ENCODE measurements at regions not wholly inside any gene's neighbourhood (a gene's known extent, or its start where the extent isn't known, plus 50 kb on each side); places are given as distances from the start of the nearest gene placed in this dataset.
"Not testable (repeated sequence)": the region's sequence is repeated elsewhere in the genome, so short reads cannot be mapped to it uniquely, and the experiment has no call there.

DNA sequence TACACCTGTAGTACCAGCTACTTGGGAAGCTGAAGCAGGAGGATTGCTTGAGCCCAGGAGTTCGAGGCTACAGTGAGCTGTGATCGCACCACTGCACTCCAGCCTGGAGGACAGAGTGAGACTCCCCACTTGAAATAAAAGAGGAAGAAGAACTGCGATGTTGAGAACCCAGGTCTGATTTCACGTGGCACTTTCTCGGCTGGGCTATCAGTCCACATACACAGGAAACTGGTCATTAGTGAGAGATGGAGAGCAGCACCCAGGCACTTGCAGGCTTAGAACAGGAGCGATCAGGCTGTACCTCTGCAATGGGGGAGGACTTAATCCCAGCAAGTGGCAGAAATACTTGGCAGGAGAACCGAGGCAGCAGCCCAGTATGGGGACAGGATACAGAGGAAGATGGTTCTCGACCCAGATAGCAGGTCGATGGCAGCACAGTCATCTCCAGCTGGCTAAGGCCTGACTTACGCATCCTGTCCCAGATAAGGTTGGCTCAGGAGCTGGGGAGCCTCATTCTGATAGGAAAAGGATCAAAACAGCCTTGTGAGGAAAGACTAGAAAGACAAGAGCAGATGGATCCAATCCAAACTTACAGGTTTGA lies 487.7 kb upstream of the AUTS2 start:
- no peak for DNase-seq (ENCODE audit: low read depth)
- TF ChIP-seq, protein P1, sequence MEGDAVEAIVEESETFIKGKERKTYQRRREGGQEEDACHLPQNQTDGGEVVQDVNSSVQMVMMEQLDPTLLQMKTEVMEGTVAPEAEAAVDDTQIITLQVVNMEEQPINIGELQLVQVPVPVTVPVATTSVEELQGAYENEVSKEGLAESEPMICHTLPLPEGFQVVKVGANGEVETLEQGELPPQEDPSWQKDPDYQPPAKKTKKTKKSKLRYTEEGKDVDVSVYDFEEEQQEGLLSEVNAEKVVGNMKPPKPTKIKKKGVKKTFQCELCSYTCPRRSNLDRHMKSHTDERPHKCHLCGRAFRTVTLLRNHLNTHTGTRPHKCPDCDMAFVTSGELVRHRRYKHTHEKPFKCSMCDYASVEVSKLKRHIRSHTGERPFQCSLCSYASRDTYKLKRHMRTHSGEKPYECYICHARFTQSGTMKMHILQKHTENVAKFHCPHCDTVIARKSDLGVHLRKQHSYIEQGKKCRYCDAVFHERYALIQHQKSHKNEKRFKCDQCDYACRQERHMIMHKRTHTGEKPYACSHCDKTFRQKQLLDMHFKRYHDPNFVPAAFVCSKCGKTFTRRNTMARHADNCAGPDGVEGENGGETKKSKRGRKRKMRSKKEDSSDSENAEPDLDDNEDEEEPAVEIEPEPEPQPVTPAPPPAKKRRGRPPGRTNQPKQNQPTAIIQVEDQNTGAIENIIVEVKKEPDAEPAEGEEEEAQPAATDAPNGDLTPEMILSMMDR (IDR thresholded peaks at IDR 0.05; ENCODE audit: control insufficient read depth, extremely low read depth, insufficient read depth), result no peak
- H3K4me3 ChIP-seq (ENCODE audit: low read depth, low read length), result no peak overlapping the region

DNA sequence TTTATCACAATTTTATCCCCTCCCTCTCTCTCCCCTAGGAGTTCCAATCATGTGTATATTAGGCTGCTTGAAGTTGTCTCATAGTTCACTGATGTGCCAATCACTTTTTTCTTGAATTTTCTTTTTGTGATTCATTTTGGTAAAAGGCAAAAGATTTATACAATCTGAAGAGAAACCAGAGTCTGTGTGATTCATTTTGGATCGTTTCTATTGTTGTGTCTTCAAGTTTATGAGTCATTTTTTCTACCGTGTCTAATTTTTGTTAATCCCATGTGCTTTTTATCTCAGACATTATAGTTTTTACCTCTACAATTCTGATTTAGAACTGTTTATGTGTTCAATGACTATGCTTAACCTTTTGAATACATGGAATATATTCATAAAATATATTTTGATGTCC lies 483.9 kb upstream of the AUTS2 start:
- H3K4me3 ChIP-seq (ENCODE audit: low read depth, low read length), result no peak overlapping the region
- TF ChIP-seq, protein P1 (IDR thresholded peaks at IDR 0.05; ENCODE audit: control insufficient read depth, extremely low read depth, insufficient read depth), result no peak
- DNase-seq (ENCODE audit: low read depth), result no peak

DNA sequence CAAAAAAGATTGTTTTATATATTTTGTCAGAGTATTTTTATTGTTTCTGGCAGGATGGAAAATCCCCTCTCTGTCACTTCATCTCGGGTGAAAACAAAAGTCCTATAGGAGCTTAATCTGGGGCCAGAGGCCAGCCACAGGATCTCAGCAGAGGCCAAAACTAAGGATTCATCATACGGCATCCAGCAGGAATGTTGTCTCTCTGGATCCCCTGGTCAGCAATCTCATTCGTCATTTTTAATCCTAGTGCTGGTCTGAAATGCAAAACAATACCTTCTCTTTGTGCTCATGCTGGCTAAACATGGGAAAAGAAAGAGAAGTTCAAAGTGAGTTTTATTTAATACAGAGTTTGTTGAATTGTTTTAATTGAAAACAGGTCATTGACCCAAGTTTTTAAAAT lies 482.5 kb upstream of the AUTS2 start:
- DNase-seq (ENCODE audit: low read depth), result no peak
- TF ChIP-seq, protein P1 (IDR thresholded peaks at IDR 0.05; ENCODE audit: control insufficient read depth, extremely low read depth, insufficient read depth), result no peak
- H3K4me3 ChIP-seq (ENCODE audit: low read depth, low read length), result no peak overlapping the region

DNA sequence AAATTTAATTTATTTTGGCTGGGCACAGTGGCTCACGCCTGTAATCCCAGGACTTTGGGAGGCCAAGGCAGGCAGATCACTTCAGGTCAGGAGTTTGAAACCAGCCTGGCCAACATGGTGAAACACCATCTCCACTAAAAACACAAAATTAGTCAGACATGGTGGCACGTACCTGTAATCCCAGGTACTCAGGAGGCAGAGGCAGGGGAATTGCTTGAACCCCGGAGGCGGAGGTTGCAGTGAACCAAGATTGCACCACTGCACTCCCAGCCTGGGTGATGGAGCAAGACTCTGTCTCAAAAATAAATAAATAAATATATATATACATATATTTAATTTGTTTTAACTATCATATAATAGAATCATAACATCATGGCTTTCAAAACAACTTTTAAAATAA lies 482.1 kb upstream of the AUTS2 start:
- DNase-seq (ENCODE audit: low read depth); H3K4me3 ChIP-seq (ENCODE audit: low read depth, low read length): not testable (repeated sequence)

DNA sequence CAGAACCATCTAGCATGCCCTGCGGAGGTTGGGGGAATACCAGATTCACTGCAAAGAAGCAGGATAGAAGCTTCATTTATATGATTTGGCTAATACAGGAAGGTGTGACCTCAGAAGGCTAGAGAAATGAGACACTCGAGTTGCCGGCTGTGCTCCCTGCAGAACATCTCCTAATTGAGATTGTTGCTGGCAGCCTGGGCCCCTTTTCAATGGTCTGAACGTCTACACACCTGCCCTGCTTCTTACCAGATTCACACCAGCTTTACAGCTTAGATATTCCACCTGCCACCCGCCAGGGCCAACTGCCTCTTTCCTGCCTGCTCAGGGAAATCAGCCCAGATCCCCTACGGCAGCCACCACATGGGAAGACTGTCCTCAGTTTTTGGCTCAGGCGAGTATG lies 475.3 kb upstream of the AUTS2 start:
- no peak overlapping the region for H3K4me3 ChIP-seq (ENCODE audit: low read depth, low read length)
- DNase-seq (ENCODE audit: low read depth), result no peak

DNA sequence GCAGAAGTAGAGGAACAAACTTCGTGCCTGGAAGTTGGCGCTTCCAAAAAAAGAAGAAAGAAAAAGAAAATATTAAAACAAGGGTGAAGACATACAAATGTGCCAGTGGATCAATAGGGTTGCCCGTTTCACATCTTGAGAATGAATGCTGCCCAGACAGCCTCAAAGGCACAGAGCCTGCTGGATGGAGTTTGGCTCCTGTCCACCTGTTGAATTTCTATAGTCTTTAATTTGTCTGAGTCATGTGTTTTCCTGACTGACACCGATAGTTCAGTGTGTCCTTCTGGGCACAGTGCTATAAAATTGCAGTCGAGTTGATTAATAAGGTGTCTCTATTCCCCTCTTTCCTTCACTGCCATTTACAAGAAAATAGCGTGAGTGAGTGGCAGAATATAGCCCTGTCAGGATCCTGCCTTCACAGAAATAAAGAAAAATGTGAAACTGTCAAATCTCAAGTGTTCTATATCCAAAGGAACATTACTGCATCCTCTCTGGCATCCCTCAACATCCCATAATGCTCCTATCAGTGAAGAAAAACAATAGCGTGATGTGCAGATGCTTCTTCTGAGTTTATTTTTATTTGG lies 471.3 kb upstream of the AUTS2 start:
- H3K4me3 ChIP-seq (ENCODE audit: low read depth, low read length), result no peak overlapping the region
- TF ChIP-seq, protein P1 (IDR thresholded peaks at IDR 0.05; ENCODE audit: control insufficient read depth, extremely low read depth, insufficient read depth), result no peak
- DNase-seq (ENCODE audit: low read depth), result no peak

More for the DNA sequence above, 475.3 kb upstream of the AUTS2 start:
- TF ChIP-seq, protein P1 (IDR thresholded peaks at IDR 0.05; ENCODE audit: control insufficient read depth, extremely low read depth, insufficient read depth), result no peak

DNA sequence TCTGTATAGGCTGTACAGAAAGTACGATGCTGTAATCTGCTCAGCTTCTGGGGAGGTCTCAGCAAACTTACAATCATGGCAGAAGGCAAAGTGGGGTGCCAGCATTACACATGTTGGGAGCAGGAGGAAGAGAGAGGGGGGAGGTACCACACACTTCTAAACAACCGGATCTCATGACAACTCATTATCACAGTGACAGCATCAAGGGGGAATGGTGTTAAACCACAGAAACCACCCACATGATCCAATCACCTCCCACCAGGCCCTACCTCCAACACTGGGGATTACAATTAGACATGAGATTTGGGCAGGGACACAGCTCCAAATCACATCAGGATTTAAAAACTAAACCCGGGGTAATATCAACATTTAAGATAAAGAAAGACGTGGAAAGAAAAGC lies 468.8 kb upstream of the AUTS2 start:
- TF ChIP-seq, protein P1 (IDR thresholded peaks at IDR 0.05; ENCODE audit: control insufficient read depth, extremely low read depth, insufficient read depth), result no peak
- no peak overlapping the region for H3K4me3 ChIP-seq (ENCODE audit: low read depth, low read length)
- no peak for DNase-seq (ENCODE audit: low read depth)

Data from LNCaP clone FGC (cell line).